NCI-H1092 treated with DMSO at 0.1 percent for 48 hours (cell line): ENCODE measurements at regions not wholly inside any gene's neighbourhood (a gene's known extent, or its start where the extent isn't known, plus 50 kb on each side); places are given as distances from the start of the nearest gene placed in this dataset.
A peak's percentile ranks its signal among the peaks of the same experiment; 100 is the strongest.
"Not testable (repeated sequence)": the region's sequence is repeated elsewhere in the genome, so short reads cannot be mapped to it uniquely, and the experiment has no call there.

Experiments
- DNase-seq: peaks from one replicate; lab custom pipeline; 2025; lab: John Stamatoyannopoulos, UW

DNA sequence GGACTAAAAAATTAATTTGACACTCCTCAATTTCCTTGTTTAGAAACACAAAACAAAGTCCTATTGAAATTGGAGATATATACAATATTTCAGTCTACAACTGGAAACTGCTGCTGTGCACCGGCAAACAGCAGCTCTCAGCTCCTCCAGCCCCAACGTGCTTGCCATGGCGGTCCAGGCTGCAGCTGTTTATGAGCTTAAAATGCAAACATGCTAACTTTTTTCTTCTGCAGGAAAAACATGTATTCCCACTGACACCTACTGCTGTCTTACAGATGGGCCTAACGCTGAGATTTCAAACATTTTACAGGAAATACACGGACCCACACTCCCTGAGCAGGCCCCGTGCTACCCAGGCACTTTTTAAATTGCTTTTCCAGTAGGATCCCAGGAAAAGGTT is 195.5 kb downstream of the BCL11A start:
- DNase-seq = no peak

DNA sequence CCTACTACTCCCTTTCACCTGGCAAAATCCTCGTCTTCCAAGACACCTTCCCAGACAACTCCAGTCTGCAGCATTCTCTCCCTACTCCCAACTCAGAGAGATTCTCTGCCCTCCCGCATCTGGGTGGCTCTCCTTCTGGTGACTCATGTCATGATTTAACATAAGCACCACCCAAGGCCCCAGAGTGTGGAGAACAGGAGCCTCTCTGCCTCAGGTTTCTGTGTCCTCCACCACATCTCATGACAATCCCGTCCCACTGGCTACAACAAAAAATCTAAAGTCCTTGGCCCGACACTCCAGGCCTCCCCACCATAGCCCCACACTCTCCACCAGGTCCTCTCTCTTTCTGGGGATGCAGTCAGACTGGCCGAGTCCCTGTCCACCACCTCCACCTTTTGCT is 197.1 kb downstream of the BCL11A start:
- DNase-seq = no peak

- DNase-seq = no peak
These were observed 197.6 kb downstream of the BCL11A start for GRCh38 chr2:60355849-60356261.

DNA sequence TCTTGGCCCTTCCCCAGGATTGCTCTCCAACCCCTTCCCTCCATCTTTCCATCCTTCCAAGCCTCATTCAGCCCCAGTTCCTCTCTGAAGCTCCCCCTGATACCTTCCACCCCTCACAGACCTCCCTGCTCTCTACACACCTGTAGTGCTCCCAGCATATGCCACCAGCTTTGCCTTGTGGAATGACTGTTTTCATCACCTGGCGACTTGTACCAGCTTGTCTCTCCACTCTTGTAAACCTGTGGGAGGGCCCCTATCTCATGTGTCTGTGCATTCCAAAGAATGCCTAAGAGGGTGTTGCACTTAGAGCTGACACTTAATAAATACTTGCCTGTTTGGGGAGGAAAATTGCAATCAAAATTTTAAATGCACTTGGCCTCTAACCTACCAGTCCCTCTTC is 198.7 kb downstream of the BCL11A start:
- no peak for DNase-seq

- no peak for DNase-seq
These were observed 199.6 kb downstream of the BCL11A start for GRCh38 chr2:60353863-60354262.

DNA sequence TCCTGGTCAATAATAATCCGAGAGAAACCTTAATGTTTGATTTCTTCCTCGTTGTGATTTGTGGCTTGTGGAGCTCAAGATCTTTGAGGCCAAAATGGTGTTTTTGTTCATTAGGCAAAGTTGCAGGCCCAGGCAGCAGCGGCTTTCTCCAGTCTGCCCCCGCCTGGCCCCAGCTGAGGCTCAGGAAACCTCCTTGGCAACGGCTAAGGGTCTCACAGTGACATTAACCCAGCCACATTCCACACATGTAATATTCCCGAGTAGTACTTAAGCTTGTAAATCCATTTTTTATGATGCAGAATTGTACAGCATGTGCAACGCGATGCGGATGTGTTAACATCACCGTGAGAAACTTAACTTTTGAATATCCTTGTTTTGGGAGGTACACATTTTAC is 200.1 kb downstream of the BCL11A start:
- no peak for DNase-seq

GRCh38 chr2:60352491-60353405 is 200.7 kb downstream of the BCL11A start:
- DNase-seq = no peak

DNA sequence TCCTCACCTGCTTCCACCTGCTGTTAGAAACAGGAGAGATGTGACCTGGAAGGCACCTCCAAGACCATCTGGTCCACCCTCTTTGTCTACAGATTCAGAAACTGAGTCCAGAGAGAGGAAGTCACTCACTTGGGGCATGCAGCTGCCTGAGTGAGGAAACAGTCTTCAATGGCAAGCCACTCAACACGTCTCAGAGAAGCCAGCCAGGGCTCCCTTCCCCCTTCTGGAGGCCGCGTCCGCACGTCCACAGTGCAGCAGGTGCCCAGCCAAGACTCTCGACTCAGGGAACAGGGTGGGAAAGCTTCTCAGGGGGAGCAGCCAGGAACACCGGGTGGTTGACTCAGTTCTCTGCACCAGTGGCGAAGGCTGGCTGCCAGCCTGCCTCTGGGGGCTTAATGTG is 201.7 kb downstream of the BCL11A start:
- DNase-seq = no peak

GRCh38 chr2:60351321-60351720 is 202.1 kb downstream of the BCL11A start:
- no peak for DNase-seq

DNA sequence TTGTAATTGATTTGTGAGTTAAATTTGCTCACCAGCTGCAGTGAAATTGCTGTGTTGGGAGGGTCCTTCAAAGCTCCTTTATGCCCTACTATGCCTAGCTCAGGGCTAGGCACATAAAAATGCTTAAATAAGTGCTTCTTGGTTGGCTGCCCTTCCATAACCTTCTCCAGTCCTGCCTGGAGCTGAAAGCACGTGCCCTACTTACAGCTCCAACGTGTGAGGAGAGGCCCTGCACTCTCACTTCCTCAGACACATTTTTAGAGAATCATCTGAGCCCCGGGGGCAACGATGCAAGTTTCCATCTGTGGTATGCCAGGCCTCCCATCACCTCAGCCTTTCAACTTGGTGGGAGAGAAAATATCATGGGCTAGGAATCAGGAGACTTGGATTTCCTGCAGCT is 202.7 kb downstream of the BCL11A start:
- no peak for DNase-seq

DNA sequence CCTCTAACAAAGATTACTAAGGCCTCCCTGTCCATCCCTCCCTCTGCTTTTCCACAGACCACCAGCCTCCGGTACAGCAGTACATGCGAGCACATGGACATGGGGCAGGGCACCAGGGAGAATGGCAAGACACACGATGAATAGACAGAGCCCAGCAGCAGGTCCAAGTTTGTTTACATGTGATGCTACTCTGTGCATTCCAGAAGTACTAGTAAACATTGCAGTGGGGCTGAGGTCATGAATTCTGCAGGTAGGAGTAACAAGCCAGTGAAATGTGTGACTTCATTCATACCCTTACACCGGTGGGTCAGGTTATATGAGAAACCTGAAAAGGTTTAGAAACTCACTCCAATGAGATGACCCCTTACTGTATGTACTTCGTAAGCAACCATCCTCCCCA is 205.7 kb downstream of the BCL11A start:
- no peak for DNase-seq

GRCh38 chr2:60342491-60342890 is 211.0 kb downstream of the BCL11A start:
- not testable (repeated sequence) for DNase-seq

DNA sequence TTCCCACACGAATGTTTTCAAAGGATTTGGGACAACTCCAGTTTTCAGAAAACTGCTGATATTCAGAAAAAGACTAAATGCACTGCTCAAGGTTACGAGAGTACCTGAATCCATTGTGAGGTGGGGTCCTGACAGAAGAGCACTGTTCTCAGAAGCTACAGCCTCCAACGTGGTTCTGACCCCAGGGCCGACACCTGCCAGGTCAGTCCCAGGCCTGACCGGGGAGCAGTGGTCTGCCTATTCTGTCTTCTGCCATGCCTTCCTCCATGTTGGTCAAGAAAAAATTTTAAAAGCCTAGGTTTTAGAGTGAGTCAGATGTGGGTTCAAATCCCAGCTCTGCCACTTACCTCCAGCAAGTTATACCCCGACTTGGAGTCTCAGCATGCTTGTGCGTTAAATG is 212.3 kb downstream of the BCL11A start:
- DNase-seq = no peak

DNA sequence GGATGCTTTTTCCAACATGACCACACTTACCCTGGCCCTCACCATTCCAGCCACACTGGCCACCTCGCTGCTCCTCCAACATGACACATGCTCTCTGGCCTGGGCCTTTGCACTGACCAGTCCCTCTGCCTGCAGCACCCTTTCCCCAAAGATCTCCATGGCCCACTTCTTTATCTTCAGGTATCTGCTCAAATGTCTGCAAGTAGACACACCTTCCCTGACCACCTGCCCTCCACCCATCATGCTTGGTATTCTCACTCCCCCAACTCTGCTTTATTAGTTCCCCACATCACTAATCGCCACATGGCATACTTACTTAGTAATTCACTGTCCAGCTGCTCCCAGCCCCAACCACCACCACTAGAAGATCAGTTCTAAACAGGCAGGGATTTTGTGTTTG is 214.2 kb downstream of the BCL11A start:
- DNase-seq = no peak

- no peak for DNase-seq
These were observed 216.3 kb downstream of the BCL11A start for GRCh38 chr2:60337142-60337497.

DNA sequence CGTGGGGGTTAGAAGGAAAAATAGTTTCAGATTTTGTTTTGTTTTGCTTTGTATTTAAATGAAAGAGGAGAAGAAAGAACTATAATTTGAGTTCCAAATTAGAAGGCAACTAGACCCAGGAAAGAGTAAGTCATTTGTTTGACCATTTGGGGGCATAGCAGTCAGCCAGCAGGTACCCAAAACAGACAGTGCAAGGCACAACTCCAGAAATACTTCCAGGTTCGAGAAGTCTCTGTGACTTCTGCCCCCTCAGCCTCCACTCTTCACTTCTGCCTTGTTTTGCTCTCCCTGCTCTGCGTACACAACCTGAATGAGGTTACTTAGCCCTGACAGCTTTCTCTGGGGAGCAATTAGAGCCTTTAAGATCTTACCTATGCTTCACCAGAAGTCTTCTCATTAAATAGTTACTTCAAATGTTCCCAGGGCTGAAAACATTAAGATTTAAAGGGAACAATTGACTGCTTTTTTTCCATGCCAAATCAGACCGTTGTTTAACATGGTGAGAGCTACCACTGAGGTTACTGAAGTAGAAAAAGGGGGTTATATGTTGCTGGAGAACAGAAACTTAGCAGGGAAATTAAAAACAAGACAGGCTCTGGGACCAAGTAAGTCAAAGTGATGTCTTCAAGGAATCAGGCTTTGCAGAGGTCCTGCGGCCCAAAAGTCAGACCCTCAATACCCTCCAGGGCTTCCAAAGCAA is 216.9 kb downstream of the BCL11A start:
- DNase-seq = no peak

DNA sequence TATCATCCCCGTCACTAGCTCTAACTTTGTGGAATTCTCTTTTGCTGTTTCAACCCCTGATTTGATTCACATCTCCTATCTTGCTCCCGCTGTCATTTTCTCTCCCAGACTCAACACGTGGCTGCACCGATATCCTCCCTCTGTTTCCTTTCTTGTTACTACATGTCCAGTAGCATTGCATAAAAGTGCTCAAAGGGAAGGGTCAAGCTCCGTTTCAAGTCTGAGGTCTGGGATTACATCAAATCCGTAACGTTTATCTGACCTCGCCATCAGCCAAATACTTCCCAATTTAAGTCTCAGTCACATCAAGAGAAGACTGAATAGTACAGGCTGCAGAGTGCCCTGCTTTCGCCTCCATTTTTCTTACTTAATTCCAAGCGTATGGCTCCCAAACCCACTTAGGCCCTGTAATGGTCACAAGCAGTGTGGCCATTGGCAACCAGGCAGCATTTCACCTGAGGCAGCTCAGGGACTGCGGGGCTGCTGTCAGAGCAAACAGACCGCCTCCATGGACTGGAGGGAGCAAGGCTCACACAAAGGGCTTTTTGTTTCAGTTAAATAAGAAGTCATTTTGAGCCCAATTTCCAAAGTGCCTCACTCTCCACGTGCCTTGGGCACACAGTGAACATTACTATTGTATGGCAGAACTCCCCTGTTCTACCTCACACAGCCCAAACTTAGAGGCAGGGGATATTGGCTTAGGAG is 217.8 kb downstream of the BCL11A start:
- DNase-seq = no peak

DNA sequence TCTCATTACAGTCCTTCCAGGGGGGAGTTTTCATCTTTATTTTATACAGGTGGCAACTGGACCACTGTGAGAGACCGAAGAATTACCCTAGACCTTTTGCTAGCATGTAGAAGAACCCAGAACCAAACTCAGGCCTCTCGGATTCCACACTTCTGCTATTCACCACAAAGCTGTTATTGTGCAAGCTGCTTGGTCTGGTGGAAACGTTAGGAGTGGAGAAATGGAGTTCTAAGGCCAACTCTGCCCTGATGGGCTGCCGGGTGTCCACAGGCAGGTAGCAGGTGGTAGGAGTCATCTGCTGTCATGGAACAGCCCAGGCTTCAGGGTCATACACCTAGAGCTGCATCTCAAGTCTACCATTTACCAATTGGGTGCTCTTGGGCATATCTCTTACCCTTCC is 218.8 kb downstream of the BCL11A start:
- DNase-seq = no peak

DNA sequence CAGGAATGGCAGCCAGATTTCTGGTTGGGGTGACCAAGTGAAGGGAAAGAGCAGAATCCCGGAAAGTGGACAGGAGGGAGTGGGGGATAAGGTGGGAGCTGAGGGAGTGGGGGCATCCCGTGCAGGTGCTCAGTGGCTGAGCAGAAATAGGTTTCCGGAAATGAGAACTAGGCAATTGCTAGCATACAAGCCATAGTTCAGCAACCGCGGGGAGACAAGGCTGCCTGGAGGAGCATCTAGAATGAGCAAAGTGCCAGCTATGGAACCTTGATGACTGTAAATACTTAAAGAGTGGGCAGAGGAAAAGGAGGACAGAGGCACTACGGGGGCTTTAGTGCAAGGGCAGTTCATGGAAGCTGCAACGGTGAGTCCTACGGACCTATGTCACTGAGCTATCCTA is 220.2 kb downstream of the BCL11A start:
- DNase-seq = no peak

- DNase-seq = peak; percentile 29
These were observed 222.2 kb downstream of the BCL11A start for GRCh38 chr2:60331115-60331809.

- no peak for DNase-seq
These were observed 224.2 kb downstream of the BCL11A start for GRCh38 chr2:60329225-60329624.

GRCh38 chr2:60324536-60324935 is 228.9 kb downstream of the BCL11A start:
- no peak for DNase-seq
